Activated CD4-positive, CD25-positive, alpha-beta regulatory T cell (primary cell): ENCODE measurements at regions not wholly inside any gene's neighbourhood (a gene's known extent, or its start where the extent isn't known, plus 50 kb on each side); places are given as distances from the start of the nearest gene placed in this dataset.
"Not testable (repeated sequence)": the region's sequence is repeated elsewhere in the genome, so short reads cannot be mapped to it uniquely, and the experiment has no call there.

Source experiments
- DNase-seq, 4 experiments: peaks; one replicate each; lab custom pipeline; 2025; lab: John Stamatoyannopoulos, UW

GRCh38 chrX:124717537-124717936 is 371.2 kb downstream of the SH2D1A start:
- no peak for DNase-seq

GRCh38 chrX:124719060-124719459 is 372.7 kb downstream of the SH2D1A start:
- DNase-seq, result no peak

GRCh38 chrX:124720532-124720931 is 374.2 kb downstream of the SH2D1A start:
- no peak for DNase-seq

- DNase-seq, result no peak
These were observed 379.1 kb downstream of the SH2D1A start for GRCh38 chrX:124725502-124725901.

GRCh38 chrX:124726292-124726691 is 379.9 kb downstream of the SH2D1A start:
- DNase-seq, result no peak

GRCh38 chrX:124726881-124727280 is 380.5 kb downstream of the SH2D1A start:
- no peak for DNase-seq

GRCh38 chrX:124736553-124737270 is 390.3 kb downstream of the SH2D1A start:
- DNase-seq, result peak in 1 of 4 experiments; percentile 0

GRCh38 chrX:124737771-124738170 is 391.4 kb downstream of the SH2D1A start:
- no peak for DNase-seq

- DNase-seq, result no peak
These were observed 400.9 kb downstream of the SH2D1A start for GRCh38 chrX:124747295-124747694.

GRCh38 chrX:124764354-124764753 is 418.0 kb downstream of the SH2D1A start:
- no peak for DNase-seq

- no peak for DNase-seq
These were observed 422.8 kb downstream of the SH2D1A start for GRCh38 chrX:124769166-124769565.

- no peak for DNase-seq
These were observed 424.9 kb downstream of the SH2D1A start for GRCh38 chrX:124771292-124771691.

- DNase-seq, result not testable (repeated sequence)
These were observed 441.9 kb downstream of the SH2D1A start for GRCh38 chrX:124788253-124788652.

- DNase-seq, result not testable (repeated sequence)
These were observed 443.5 kb downstream of the SH2D1A start for GRCh38 chrX:124789874-124790273.

GRCh38 chrX:124791492-124792095 is 445.2 kb downstream of the SH2D1A start:
- no peak for DNase-seq

GRCh38 chrX:124796989-124797388 is 450.6 kb downstream of the SH2D1A start:
- no peak for DNase-seq

- DNase-seq, result no peak
These were observed 458.6 kb downstream of the SH2D1A start for GRCh38 chrX:124804962-124805361.

- no peak for DNase-seq
These were observed 459.1 kb downstream of the SH2D1A start for GRCh38 chrX:124805486-124805885.

GRCh38 chrX:124814106-124814505 is 467.7 kb downstream of the SH2D1A start:
- DNase-seq, result no peak

GRCh38 chrX:124818033-124818432 is 471.7 kb downstream of the SH2D1A start:
- DNase-seq, result no peak

GRCh38 chrX:124818764-124819163 is 472.4 kb downstream of the SH2D1A start:
- no peak for DNase-seq

- DNase-seq, result no peak
These were observed 474.4 kb downstream of the SH2D1A start for GRCh38 chrX:124820738-124821137.

- DNase-seq, result no peak
These were observed 481.0 kb downstream of the SH2D1A start for GRCh38 chrX:124827258-124827845.
